Astrocyte of the cerebellum (primary cell): ENCODE measurements at regions not wholly inside any gene's neighbourhood (a gene's known extent, or its start where the extent isn't known, plus 50 kb on each side); places are given as distances from the start of the nearest gene placed in this dataset.

Source experiments
- DNase-seq: peaks from one replicate; pipeline ENCODE4 v3.0.0-alpha.2; 2011; ENCODE audit warnings: low read depth
- H3K4me3 ChIP-seq: 2 replicates; pipeline ENCODE4 v1.5.1; 2011; ENCODE audit warnings: mild to moderate bottlenecking, low read depth, low read length, moderate library complexity
- in situ Hi-C: cut with HindIII; loops from 2 replicates; pipeline ENCODE4 v1.10.0; 2017; ENCODE audit warnings: low sequenced_read_pairs
- TF ChIP-seq, protein P1 (sequence below): IDR thresholded peaks from 2 replicates; pipeline ENCODE4 v1.5.1; 2012; ENCODE audit warnings: low read length, low read depth, moderate library complexity, mild to moderate bottlenecking; ENCODE audit errors: missing control alignments

GRCh38 chr5:9721161-9721560 lies 91.0 kb upstream of the TAS2R1 start:
- TF ChIP-seq, protein P1, sequence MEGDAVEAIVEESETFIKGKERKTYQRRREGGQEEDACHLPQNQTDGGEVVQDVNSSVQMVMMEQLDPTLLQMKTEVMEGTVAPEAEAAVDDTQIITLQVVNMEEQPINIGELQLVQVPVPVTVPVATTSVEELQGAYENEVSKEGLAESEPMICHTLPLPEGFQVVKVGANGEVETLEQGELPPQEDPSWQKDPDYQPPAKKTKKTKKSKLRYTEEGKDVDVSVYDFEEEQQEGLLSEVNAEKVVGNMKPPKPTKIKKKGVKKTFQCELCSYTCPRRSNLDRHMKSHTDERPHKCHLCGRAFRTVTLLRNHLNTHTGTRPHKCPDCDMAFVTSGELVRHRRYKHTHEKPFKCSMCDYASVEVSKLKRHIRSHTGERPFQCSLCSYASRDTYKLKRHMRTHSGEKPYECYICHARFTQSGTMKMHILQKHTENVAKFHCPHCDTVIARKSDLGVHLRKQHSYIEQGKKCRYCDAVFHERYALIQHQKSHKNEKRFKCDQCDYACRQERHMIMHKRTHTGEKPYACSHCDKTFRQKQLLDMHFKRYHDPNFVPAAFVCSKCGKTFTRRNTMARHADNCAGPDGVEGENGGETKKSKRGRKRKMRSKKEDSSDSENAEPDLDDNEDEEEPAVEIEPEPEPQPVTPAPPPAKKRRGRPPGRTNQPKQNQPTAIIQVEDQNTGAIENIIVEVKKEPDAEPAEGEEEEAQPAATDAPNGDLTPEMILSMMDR: no peak
- no peak overlapping the region for H3K4me3 ChIP-seq
- no peak for DNase-seq
- in situ Hi-C loops: no loop called here

- TF ChIP-seq, protein P1: no peak
- H3K4me3 ChIP-seq: no peak overlapping the region
- no peak for DNase-seq
- in situ Hi-C loops: no loop called here
These were observed 90.2 kb upstream of the TAS2R1 start for GRCh38 chr5:9720361-9720760.

DNA sequence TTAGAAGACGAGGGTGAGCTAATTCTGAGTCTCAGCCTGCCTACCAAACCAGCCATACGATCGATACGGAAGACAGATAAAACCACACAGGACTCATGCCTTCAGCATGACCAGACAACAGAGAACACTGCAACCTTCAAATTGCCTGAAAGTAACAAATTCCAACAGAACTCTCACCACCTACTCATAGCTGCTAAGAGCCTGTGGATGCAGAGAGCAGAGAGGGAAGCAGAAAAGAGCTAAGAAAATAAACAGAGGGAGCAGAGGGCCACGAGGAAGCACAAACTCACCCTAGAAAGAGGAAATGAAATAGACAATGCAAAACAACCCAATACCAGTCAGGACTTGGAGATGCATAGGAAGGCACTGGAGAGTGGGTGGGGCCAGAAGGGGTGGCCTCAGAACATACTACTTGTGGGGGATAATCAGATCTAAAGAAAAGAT lies 86.7 kb upstream of the TAS2R1 start:
- DNase-seq: no peak
- in situ Hi-C loops: no loop called here
- H3K4me3 ChIP-seq: no peak overlapping the region
- TF ChIP-seq, protein P1: no peak

GRCh38 chr5:9715891-9716335 lies 85.8 kb upstream of the TAS2R1 start:
- TF ChIP-seq, protein P1: no peak
- in situ Hi-C loops: no loop called here
- no peak overlapping the region for H3K4me3 ChIP-seq
- DNase-seq: no peak

DNA sequence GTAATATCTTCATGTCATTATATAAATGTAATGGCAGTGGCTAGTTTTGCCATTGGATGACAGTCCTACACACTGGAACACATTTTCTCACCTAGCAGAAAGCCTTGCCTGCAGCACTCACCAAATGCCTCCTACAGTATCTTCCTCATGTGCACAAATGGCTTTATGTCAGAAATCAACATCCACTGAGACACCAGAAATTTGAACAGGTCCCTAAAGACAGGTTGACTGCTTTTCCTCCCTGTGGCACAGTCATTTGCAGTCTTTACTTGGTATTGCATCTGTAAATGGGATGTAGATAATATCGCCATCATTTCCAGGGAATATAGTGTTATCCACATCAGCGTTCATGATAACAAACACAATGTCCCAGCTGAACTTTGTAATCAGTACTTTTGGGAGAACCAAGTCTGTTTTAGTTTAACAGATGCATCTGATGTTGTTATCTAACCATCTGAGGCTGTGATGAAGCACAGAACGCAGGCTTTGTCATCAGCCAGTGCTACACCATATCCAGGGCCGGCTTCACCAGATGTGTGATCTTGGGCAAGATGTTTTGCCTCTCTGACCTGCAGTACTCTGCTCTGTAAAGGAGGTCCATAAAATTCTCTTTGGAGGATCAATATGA lies 83.9 kb upstream of the TAS2R1 start:
- DNase-seq: no peak
- TF ChIP-seq, protein P1: no peak

DNA sequence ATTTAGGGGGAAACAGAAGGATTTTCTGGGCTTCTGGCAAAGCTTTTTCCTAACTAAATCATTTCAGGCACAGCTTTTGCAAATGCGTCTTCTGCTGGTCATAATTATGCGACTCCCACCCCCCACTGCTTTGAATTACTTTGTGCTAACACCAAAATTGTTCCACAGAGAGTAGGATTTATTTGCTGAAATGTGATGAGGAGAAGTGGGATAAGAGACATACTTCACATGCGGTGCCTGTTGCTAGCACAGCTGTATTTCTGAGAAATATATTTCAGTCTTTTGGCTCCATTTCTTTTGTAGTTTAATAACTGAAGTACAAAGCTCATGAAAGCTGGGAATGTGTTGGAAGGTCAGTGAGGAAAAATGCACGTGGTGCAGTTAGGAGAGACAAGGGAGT lies 83.2 kb upstream of the TAS2R1 start:
- DNase-seq: no peak
- in situ Hi-C loops: no loop called here
- TF ChIP-seq, protein P1: no peak
- no peak overlapping the region for H3K4me3 ChIP-seq

More for the DNA sequence above, 83.9 kb upstream of the TAS2R1 start:
- in situ Hi-C loops: no loop called here
- no peak overlapping the region for H3K4me3 ChIP-seq

GRCh38 chr5:9712911-9713310 lies 82.8 kb upstream of the TAS2R1 start:
- TF ChIP-seq, protein P1: no peak
- DNase-seq: no peak
- in situ Hi-C loops: no loop called here
- no peak overlapping the region for H3K4me3 ChIP-seq
